ENCODE measurements at regions not wholly inside any gene's neighbourhood (a gene's known extent, or its start where the extent isn't known, plus 50 kb on each side); places are given as distances from the start of the nearest gene placed in this dataset.
A peak's percentile ranks its signal among the peaks of the same experiment; 100 is the strongest.
"Not testable (repeated sequence)": the region's sequence is repeated elsewhere in the genome, so short reads cannot be mapped to it uniquely, and the experiment has no call there.

DNA sequence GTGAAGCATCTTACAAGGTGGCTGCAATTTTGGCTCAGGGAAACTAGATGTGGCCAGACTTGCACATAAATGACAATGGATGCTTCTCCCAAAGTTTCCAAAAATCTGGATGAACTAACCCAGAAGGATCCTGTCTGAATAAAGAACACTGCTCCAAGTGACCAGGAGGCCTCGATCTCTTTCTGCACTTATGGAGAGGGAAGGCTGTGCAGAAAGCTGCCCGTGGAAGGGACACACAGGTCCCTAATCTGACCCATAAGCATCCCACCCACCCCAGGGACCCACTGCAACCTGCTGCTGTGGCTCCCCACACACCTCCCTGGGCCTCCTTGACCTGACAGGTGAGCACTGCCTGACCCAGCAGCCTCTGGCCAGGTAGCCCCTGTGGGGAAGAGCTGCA, 74.6 kb upstream of the SEC14L1 start:
- Histone ChIP-seq H4K20me1 (ENCODE audit: low read depth, low read length) (no peaks in the 10 kb centered on the region), H3K9me3 (ENCODE audit: insufficient read depth, low read length) (no peaks in the 10 kb centered on the region), H3K4me2 (ENCODE audit: low read depth, low read length, poor library complexity, severe bottlenecking) (no peak overlapping the region), H3K9me2 (replicated peaks; ENCODE audit: insufficient read depth, low read length) (no peaks in the 10 kb centered on the region), H3K4me3 (ENCODE audit: insufficient read depth, low read length, poor library complexity, severe bottlenecking) (no peak overlapping the region), H3K9ac (ENCODE audit: low read length) (no peak overlapping the region), H2AFZ (ENCODE audit: low read depth, low read length, severe bottlenecking) (no peak overlapping the region), H3K79me2 (ENCODE audit: insufficient read depth, low read length) (no peaks in the 10 kb centered on the region), H3K27me3 (ENCODE audit: low read length) (no peaks in the 10 kb centered on the region), H3K27ac (ENCODE audit: low read depth, low read length) (no peak overlapping the region), H3K36me3 (ENCODE audit: low read length) (no peaks in the 10 kb centered on the region), H3F3A (ENCODE audit: insufficient read depth) (no peaks in the 10 kb centered on the region)
- TF ChIP-seq CTCF (IDR thresholded peaks at IDR 0.05; ENCODE audit: insufficient read depth, low read length, poor library complexity, severe bottlenecking) (no peak), EZH2phosphoT487 (conservative IDR thresholded peaks at IDR 0.05; ENCODE audit: low read length) (no peak)

- not testable (repeated sequence) for H3K9ac ChIP-seq (ENCODE audit: low read length); H3K4me2 ChIP-seq (ENCODE audit: low read depth, low read length, poor library complexity, severe bottlenecking); H3K79me2 ChIP-seq (ENCODE audit: insufficient read depth, low read length); H3K27ac ChIP-seq (ENCODE audit: low read depth, low read length); H4K20me1 ChIP-seq (ENCODE audit: low read depth, low read length); H3K27me3 ChIP-seq (ENCODE audit: low read length); H2AFZ ChIP-seq (ENCODE audit: low read depth, low read length, severe bottlenecking); H3K4me3 ChIP-seq (ENCODE audit: insufficient read depth, low read length, poor library complexity, severe bottlenecking); H3K36me3 ChIP-seq (ENCODE audit: low read length); H3F3A ChIP-seq (ENCODE audit: insufficient read depth); H3K9me3 ChIP-seq (ENCODE audit: insufficient read depth, low read length); H3K9me2 ChIP-seq (replicated peaks; ENCODE audit: insufficient read depth, low read length)
- peak; percentile 82 for TF ChIP-seq CTCF (IDR thresholded peaks at IDR 0.05; ENCODE audit: insufficient read depth, low read length, poor library complexity, severe bottlenecking)
These were observed 73.9 kb upstream of the SEC14L1 start for GRCh38 chr17:77066726-77067409.

DNA sequence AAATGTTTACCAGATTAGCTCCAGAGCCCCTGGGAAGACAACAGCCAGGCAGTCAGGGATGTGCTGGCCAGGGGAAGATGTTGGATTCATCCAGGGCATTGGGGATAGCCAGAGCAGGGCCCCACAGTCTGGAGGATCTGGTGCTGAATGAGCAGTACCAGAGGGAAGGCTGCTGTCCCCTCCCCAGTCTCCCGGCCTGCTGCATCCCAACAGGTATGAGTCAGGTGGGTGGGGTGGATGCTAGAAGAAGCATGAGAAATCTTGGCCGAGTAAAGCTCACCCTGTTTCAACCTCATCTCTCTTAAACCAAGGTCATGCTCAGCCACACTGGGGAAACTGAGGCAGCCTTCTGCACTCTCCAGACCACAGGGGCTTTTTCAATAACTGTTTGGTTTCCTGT, 71.9 kb upstream of the SEC14L1 start:
- TF ChIP-seq EZH2phosphoT487 (conservative IDR thresholded peaks at IDR 0.05; ENCODE audit: low read length) (no peak), CTCF (IDR thresholded peaks at IDR 0.05; ENCODE audit: insufficient read depth, low read length, poor library complexity, severe bottlenecking) (no peak)
- Histone ChIP-seq H3F3A (ENCODE audit: insufficient read depth) (no peaks in the 10 kb centered on the region), H2AFZ (ENCODE audit: low read depth, low read length, severe bottlenecking) (no peak overlapping the region), H3K9me2 (replicated peaks; ENCODE audit: insufficient read depth, low read length) (no peaks in the 10 kb centered on the region), H4K20me1 (ENCODE audit: low read depth, low read length) (no peaks in the 10 kb centered on the region), H3K9me3 (ENCODE audit: insufficient read depth, low read length) (no peaks in the 10 kb centered on the region), H3K9ac (ENCODE audit: low read length) (no peak overlapping the region), H3K27me3 (ENCODE audit: low read length) (no peaks in the 10 kb centered on the region), H3K36me3 (ENCODE audit: low read length) (no peaks in the 10 kb centered on the region), H3K4me3 (ENCODE audit: insufficient read depth, low read length, poor library complexity, severe bottlenecking) (no peak overlapping the region), H3K27ac (ENCODE audit: low read depth, low read length) (no peak overlapping the region), H3K79me2 (ENCODE audit: insufficient read depth, low read length) (no peaks in the 10 kb centered on the region), H3K4me2 (ENCODE audit: low read depth, low read length, poor library complexity, severe bottlenecking) (no peak overlapping the region)

All from SU-DHL-6 (cell line).